Kidney epithelial cell (primary cell): ENCODE measurements at regions not wholly inside any gene's neighbourhood (a gene's known extent, or its start where the extent isn't known, plus 50 kb on each side); places are given as distances from the start of the nearest gene placed in this dataset.

Experiments
- DNase-seq: peaks from one replicate; pipeline ENCODE4 v3.0.0-alpha.2; 2010; ENCODE audit warnings: low read depth
- H3K27me3 ChIP-seq: 2 replicates; pipeline ENCODE4 v1.6.0; 2011; ENCODE audit warnings: low read length; ENCODE audit not compliant: control insufficient read depth, insufficient read depth
- H3K36me3 ChIP-seq: 2 replicates; pipeline ENCODE4 v1.5.1; 2011; ENCODE audit warnings: low read length; ENCODE audit not compliant: control insufficient read depth, insufficient read depth
- H3K4me3 ChIP-seq: 2 replicates; pipeline ENCODE4 v1.5.1; 2011; ENCODE audit warnings: low read depth, mild to moderate bottlenecking, control low read depth, low read length
- CTCF ChIP-seq: IDR thresholded peaks from 2 replicates; pipeline ENCODE4 v1.5.1; 2011; ENCODE audit warnings: mild to moderate bottlenecking, moderate library complexity, low read length, control low read depth, inconsistent platforms; ENCODE audit not compliant: insufficient read depth, poor library complexity, severe bottlenecking

GRCh38 chr10:2759233-2759632, 308.1 kb upstream of the PFKP start:
- H3K36me3 ChIP-seq: no peaks in the 10 kb centered on the region
- no peak for DNase-seq
- TF ChIP-seq CTCF: no peak
- no peaks in the 10 kb centered on the region for H3K27me3 ChIP-seq
- no peak overlapping the region for H3K4me3 ChIP-seq

GRCh38 chr10:2754943-2755342, 312.4 kb upstream of the PFKP start:
- Histone ChIP-seq H3K36me3 (no peaks in the 10 kb centered on the region), H3K4me3 (no peak overlapping the region), H3K27me3 (no peaks in the 10 kb centered on the region)
- TF ChIP-seq CTCF: no peak
- no peak for DNase-seq

GRCh38 chr10:2748287-2748686, 319.1 kb upstream of the PFKP start:
- no peak overlapping the region for H3K4me3 ChIP-seq
- H3K27me3 ChIP-seq: no peaks in the 10 kb centered on the region
- DNase-seq: no peak
- TF ChIP-seq CTCF: no peak
- no peaks in the 10 kb centered on the region for H3K36me3 ChIP-seq

- no peaks in the 10 kb centered on the region for H3K36me3 ChIP-seq
- no peaks in the 10 kb centered on the region for H3K27me3 ChIP-seq
- TF ChIP-seq CTCF: no peak
- H3K4me3 ChIP-seq: no peak overlapping the region
- no peak for DNase-seq
Observed at GRCh38 chr10:2746638-2747037, 320.7 kb upstream of the PFKP start.

- Histone ChIP-seq H3K4me3 (no peak overlapping the region), H3K36me3 (no peaks in the 10 kb centered on the region), H3K27me3 (no peaks in the 10 kb centered on the region)
- no peak for TF ChIP-seq CTCF
- no peak for DNase-seq
Observed at GRCh38 chr10:2745666-2746065, 321.7 kb upstream of the PFKP start.

GRCh38 chr10:2744547-2745200, 322.7 kb upstream of the PFKP start:
- no peaks in the 10 kb centered on the region for H3K27me3 ChIP-seq
- no peaks in the 10 kb centered on the region for H3K36me3 ChIP-seq
- DNase-seq: no peak
- no peak for TF ChIP-seq CTCF
- H3K4me3 ChIP-seq: no peak overlapping the region
